GM19351 (cell line): ENCODE measurements at regions not wholly inside any gene's neighbourhood (a gene's known extent, or its start where the extent isn't known, plus 50 kb on each side); places are given as distances from the start of the nearest gene placed in this dataset.
"Not testable (repeated sequence)": the region's sequence is repeated elsewhere in the genome, so short reads cannot be mapped to it uniquely, and the experiment has no call there.

ENCODE experiments used
- ATAC-seq: cut with Tn5 transposase; IDR thresholded peaks from one replicate; pipeline ENCODE4 v1.9.1; 2021; ENCODE audit warnings: mild to moderate bottlenecking, moderate library complexity; ENCODE audit not compliant: unreplicated experiment

DNA sequence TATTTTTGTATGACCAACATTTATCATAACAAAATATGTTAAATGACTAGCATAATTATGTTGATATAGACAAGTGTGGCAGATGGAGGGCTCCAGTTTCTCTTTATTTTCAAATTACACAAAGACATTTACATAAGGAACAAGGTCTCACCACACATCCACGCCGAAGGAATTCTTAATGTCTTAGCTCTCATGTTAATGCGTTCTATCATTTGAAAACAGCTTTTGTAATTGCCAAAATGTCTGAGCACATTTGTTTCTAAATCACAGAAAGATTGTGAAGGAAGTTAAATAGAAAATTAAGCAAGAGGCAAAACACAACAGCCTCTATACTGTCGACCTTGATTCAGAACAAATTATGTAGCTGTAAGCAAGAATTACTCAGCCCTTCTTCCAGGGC lies 223.0 kb upstream of the NR5A2 start:
- no peak for ATAC-seq

DNA sequence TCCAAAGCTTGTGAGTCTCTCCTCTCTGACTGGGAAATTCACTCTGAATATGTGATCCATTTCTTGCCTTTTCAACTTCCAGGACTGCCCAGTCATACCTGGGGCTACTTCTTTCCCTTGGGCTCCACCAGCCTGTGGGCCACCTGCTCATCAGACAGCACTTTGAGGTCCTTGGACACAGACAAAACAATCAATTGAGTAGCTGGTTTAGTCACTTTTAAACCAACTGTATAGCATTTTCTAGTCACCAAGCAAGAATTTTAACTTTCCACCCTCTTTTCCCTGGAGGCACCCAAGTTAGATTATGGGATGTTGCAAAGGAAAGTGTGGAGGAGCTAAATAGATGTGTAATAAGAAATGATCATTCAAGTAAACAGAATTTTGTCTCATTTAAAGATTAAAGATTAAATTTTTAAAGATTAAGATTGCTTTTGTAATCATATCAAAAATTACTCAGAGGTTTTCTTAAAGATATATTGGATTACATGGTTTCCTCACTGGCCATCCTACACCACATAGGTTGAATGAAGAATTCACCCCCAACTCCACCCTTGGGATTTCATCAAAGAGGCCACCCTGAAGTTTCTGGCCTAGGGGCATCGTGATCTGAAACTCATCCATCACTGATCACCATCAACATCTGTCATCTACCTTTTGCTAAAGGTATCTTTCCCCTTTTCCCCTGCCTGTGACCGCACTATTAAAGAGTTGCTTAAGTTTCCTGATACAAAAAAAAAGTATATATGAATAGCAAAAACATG lies 219.2 kb upstream of the NR5A2 start:
- no peak for ATAC-seq

DNA sequence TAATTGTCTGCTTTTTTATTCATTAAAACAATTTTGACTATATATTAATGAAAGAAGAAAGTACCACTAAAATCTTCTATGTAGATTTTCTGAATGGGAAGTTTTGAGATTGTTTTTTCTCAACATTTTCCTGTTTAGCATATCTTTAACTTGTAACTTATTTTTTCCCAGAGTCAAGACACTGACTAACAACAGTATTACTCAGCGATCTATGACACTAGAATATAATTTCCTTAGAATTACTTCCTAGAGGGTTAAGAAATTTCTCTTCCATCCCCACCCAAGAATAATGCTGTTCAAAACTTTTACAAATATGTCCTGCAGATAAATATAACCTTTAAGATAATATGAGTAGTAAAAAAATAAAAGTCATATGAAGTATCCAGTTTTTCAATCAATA lies 218.2 kb upstream of the NR5A2 start:
- no peak for ATAC-seq

DNA sequence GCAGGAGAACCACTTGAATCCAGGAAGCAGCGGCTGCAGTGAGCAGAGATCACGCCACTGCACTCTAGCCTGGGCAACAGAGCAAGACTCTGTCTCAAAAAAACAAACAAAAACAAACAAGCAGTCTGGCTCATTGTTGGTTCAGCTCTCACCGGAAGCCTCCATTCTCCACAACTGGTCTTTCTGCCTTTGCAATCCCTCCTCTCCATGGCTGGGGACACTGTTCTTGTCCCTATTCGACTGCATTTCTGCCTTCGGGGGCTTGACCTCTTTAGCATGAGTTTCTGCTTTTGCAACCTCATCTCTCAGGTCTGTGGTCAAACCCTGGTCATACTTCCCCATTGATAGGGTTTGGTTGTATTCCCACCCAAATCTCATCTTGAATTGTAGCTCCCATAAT lies 216.3 kb upstream of the NR5A2 start:
- no peak for ATAC-seq

DNA sequence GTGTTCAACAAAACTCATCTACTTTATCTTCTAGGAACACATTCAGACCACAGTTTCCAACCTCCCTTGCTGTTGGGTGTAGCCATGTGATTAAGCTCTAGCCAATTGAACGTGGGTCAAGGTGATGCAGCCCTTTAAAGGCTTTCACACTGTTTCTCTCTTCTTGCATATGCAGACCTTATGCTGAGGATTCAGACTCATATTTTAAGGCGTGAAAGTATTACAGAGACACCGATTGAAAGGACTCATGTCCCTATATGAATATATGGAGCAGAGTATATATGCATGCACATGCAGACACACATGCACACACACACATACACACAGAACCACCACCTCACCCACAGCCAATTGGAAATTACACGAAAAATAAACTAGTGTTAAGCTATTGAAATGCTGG lies 214.3 kb upstream of the NR5A2 start:
- no peak for ATAC-seq

DNA sequence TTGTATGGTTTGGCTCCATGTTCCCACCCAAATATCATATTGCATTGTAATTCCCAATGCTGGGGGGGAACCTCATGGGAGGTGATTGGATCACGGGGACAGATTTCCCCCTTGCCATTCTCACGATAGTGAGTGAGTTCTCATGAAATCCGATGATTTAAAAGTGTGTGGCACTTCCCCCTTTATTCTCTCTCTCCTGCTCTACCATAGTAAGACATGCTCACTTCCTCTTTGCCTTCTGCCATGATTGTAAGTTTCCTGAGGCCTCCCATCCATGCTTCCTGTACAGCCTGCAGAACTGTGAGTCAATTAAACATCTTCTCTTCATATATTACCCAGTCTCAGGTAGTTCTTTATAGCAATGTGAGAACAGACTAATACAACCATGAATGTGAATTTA lies 211.6 kb upstream of the NR5A2 start:
- no peak for ATAC-seq

DNA sequence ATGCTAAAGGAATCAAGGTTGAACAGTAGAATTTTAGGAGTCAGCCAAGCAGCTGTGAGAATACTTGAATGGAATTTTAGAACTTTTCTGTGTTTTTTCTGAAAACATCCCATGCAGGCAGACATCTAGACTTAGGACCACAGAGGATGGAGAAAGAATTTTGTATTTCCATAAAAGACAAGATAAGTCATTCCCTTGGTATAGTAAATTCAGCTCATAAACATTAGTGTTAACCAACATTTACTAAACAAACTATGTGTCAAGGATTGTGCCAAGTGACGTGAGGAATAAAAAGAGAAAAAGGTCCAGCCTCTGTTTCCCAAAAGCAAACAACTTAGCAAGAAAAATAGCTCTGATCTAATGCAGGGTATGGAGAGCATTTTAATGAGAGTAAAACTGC lies 210.2 kb upstream of the NR5A2 start:
- no peak for ATAC-seq

DNA sequence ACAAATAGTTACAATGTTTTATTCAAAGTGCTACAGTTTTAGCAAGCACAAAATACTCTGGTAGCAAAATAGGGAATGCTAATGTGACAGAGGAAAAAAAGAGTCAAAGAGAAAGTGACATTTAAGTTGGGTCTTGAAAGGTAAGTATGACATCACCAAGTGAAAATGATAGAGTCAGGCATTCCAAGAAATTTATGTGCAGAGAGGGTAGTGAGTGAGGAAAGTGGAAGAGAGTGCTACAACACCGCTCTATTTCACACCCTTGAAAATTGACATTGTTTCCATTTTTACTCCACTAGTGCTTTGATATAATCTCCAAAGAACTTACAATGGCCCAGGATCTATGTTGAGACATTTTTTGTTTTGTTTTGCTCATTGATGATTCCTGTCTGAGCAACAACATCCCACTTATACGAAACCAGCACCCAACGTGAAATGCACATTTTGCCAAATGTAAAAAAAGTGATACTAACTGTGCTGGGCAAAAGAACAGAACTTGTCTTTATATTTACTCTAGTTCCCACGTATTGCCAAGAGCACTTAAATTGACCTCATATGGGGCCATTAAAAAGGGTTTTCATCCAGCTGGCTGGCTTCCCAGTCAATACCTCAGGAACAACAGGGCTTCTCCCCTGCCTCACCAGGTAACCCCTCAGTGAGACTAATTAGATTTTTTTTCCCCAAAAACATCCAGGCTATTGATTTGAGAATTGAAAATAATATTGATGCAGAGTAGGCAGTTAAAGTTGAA lies 206.3 kb upstream of the NR5A2 start:
- ATAC-seq: no peak

DNA sequence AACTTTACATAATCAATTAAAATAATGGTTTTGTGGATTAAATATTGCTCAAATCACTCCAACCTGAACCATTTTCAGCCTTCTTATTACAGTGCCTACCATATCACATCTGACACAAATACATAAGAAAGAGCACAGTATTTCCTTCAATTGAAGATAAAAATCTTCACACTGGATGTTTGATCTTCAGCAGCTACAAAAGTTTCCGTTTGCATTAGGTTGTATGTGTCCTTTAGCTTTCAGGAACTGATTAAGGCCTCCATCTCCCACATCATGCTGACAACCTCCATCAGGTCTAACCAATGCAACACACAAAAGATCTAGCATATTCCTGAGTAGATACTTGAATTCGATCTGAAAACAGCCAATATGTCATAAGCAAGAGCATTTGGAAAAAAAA lies 195.1 kb upstream of the NR5A2 start:
- no peak for ATAC-seq

DNA sequence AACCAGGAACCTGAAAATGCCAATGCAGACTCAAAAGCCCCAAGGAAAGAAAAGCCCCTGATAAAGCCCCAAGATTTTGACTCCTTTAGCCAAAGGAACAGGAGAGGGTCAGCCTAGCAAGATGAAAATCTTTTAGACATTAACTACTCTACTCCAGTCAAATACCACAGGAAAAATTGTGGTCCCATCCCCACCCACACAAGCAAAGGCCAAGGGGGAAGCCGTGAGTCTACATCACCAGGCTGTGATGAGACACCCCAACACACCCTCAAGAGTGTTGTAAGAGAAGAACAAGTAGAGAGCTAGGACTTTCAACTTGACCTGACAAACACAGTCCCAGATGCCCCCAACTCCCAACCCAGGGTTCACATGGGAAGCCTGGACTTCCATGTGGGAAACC lies 192.8 kb upstream of the NR5A2 start:
- no peak for ATAC-seq

DNA sequence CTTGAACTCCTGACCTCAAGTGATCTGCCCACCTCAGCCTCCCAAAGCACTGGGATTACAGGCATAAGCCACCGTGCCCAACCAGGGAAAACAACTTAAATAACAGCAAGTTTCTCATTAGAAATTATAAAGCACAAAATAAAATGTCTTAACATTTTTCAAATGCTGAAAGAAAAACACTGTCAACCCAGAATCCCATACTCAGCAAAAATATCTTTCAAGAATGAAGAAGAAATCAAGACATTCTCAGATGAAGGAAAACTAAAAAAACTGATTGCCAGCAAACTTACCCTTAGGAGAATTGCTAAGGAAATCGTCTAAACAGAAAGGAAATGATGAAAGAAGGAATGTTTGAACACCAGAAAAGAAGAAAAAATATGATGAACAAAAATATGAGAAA lies 191.1 kb upstream of the NR5A2 start:
- no peak for ATAC-seq

DNA sequence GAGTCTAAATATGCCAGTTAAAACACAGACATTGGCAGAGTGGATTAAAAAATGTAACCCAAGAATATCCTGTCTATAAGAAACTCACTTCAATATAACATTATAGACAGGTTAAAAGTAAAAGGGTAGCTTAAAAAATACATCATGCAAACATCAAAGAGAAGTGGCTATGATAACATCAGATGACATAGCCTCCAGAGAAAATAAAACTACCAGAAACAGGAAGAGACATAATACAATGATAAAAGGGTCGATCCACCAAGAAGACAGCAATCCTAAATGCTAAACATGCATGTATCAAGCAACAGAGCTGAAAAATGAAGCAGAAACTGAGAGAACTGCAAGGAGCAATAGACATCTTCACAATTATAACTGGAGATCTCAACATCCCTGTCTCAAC lies 190.2 kb upstream of the NR5A2 start:
- ATAC-seq: no peak

DNA sequence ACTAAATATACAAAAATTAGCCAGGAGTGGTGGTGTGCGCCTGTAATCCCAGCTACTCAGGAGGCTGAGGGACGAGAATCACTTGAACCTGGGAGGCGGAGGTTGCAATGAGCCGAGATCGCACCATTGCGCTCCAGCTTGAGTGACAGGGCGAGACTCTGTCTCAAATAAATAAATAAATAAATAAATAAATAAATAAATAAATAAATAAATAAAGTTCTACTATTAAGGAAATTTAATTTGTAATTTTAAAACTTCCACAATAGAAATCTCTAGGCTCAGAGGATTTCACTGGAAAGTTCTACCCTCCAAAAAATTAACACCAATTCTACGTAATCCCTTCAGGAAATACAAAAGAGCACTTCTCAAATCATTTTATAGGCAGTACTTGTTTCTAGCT lies 187.9 kb upstream of the NR5A2 start:
- not testable (repeated sequence) for ATAC-seq

DNA sequence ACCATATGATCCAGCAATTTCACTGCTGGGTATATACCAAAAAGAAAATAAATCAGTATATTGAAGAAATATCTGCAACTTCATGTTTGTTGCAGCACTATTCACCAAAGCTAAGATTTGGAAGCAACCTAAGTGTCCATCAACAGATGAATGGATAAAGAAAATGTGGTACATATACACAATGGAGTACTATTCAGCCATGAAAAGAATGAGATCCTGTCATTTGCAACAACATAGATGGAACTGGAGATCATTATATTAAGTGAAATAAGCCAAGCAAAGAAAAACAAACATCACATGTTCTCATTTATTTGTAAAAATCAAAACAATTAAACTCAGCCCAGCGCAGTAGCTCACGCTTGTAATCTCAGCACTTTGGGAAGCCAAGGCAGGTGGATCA lies 184.4 kb upstream of the NR5A2 start:
- ATAC-seq: not testable (repeated sequence)

DNA sequence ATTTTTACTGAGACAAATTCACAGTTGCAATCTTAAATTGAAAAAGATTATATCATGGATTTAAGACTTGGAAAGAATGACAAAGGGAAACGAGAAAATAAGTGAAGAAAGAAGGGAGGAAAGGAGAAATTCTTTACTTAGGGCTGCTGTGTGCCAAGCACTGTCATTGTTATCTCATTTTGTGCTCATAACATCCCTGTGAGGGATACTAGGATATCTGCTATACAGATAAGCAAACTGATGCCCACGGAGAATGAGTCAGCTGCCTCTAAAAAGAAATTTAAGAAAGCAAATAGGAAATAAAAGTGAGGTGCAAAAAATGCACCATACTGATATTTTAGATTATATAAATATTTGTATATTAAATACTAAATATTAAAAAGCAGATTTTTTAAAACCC lies 183.6 kb upstream of the NR5A2 start:
- ATAC-seq: no peak

DNA sequence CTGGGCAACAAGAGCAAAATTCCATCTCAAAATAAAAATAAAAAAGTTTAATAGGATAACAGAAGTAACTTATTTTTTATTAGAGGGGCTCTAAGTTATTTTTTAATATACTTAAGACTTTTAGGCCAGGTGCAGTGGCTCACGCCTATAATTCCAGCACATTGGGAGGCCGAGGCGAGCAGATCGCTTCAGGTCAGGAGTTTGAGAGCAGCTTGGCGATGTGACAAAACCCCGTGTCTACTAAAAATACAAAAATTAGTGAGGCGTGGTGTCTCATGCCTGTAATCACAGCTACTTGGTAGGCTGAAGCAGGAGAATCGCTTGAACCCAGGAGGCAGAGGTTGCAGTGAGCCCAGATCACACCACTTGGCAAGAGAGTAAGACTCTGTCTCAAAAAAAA lies 180.5 kb upstream of the NR5A2 start:
- no peak for ATAC-seq

DNA sequence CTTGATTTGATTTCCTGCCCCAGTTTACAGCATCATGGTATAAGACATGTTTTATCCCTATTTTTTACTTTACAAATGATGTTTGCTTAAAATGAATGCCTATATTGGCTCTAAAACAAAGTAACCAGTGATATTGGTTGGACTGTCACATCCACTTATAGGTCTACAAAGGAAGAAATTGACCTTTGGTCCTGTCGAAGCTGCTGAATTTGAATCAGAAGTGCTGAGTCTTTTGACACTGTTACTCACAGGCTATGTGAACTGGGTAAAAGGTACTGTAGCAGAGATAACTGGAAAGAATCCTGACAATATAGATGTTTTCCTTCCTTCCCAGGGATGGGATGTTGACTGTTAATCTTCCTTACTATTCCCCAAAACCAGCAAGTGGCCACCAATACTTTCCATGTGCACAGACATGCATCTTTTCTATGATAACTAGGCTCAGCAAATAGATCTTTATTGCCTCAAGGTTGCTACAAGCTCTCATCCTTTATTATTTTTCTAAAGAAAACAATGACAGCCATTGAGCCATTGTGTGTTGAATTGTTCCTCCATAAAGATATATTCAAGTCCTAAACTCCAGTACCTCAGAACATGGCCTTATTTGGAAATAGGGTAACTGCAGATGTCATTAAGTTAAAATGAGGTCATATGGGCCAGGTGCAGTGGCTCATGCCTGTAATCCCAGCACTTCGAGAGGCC lies 175.9 kb upstream of the NR5A2 start:
- no peak for ATAC-seq

DNA sequence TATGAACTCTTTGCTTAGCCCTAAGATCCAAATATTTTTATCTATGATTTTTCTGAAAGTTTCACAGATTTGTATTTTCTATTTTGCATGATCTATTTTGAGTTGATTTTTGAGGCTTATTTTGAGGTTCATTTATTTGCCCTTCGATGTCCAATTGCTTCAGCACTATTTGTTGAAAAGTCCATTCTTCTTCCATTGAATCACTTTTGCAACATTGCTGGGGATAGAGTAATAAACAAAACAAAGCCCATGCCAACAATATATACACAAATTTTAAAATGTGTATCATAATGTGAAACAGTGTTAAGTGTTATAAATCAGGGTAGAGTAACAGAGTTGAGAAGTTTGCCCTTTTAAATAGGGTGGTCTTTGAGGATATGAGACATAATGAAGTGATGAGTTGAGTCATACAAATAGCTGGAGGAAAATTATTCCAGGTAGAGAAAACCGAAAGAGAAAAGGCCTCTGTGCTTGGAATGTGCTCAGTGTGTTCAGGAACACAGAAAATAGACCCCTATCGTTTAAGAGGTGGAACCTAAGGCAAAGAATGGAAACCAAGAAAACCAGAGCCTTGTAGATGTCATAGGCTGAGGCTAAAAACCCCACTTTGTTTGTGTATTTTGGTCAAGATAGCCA lies 172.7 kb upstream of the NR5A2 start:
- no peak for ATAC-seq

DNA sequence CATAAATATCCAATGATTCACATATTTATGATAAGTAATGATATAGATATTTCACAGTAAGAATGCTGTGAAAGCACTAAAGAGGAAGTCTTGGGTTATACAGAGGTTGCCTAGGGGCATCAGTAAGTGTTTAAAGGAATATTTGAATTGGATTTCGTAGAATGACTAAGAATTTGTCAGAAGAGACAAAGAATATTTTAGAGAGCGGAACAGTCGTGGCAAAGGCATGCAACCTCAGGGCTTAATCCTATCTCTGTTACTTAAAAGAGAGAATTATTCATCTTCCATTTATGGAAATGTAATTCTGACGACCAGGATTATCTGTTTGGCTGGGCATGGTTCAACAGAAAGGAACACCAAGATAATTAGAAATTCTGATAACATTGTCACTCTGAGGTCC lies 171.9 kb upstream of the NR5A2 start:
- no peak for ATAC-seq

DNA sequence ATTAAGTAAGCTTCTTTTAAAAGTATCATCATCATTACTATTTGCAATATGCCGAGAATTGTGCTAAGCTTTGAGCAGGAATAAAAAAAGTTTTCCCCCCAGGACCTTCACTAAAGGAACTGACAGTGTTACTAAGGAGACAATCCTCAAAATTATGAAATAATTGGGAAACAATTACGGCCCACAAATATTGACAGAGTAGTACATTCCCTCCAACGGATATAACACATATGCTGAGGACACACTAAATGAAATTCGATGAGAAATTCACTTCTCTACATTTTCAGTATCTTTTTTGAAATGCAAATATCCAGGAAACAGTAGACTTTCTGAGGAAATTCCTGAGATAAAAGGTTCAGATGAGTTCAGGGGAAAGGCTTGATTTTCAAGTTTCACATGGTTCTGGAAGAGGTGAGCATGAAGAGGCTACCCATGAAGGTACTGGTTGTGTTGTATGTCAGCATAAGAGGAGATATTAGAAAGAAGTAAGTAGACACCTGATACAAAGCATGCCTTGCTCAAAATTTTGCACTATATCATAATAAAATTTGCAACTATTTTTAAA lies 171.2 kb upstream of the NR5A2 start:
- no peak for ATAC-seq

DNA sequence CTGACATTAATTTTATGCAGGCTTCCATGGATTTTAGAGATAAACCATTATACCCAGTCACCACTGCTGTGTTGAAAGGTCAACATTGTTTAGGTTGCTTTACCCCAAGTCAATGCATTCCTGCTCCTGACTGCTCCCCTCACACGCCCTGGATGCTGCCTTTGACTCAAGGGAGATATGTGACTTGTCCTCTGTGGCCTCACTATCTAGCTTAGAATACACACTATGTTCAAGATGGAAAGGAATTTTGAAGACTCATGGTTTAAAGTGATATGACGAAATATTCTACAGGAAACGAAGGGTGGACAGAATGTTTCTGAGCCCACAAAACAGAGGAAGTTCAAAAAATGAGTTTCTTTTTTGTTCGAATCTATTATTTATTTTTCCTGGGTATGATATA lies 170.4 kb upstream of the NR5A2 start:
- ATAC-seq: no peak
